Mesendoderm (in vitro differentiated cells): ENCODE measurements at regions not wholly inside any gene's neighbourhood (a gene's known extent, or its start where the extent isn't known, plus 50 kb on each side); places are given as distances from the start of the nearest gene placed in this dataset.
A peak's percentile ranks its signal among the peaks of the same experiment; 100 is the strongest.

Experiments
- DNase-seq: peaks from one replicate; pipeline ENCODE4 v3.0.0; 2013
- H2AK5ac ChIP-seq: 2 replicates; pipeline ENCODE4 v1.6.1; 2013; ENCODE audit warnings: low read length, inconsistent platforms
- H2BK120ac ChIP-seq: 2 replicates; pipeline ENCODE4 v1.6.1; 2013; ENCODE audit warnings: low read depth, mild to moderate bottlenecking, low read length, moderate library complexity, mixed read lengths
- H2BK15ac ChIP-seq: replicated peaks from 2 replicates; pipeline ENCODE4 v1.6.1; 2013; ENCODE audit warnings: low read depth, mild to moderate bottlenecking, moderate library complexity
- H2BK5ac ChIP-seq: 2 replicates; pipeline ENCODE4 v1.6.1; 2013; ENCODE audit warnings: low read length, inconsistent platforms
- H3K18ac ChIP-seq: 2 replicates; pipeline ENCODE4 v1.6.1; 2013; ENCODE audit warnings: mild to moderate bottlenecking, low read length, mixed read lengths
- H3K23ac ChIP-seq: one replicate; pipeline ENCODE4 v1.6.1; 2013; ENCODE audit warnings: low read length
- H3K27ac ChIP-seq: 2 replicates; pipeline ENCODE4 v1.5.1; 2013; ENCODE audit warnings: low read depth, mild to moderate bottlenecking, inconsistent platforms, low read length, moderate library complexity
- H3K27me3 ChIP-seq: 2 replicates; pipeline ENCODE4 v1.6.1; 2013; ENCODE audit warnings: low read length, control low read depth, mild to moderate bottlenecking, inconsistent platforms; ENCODE audit not compliant: insufficient read depth, poor library complexity
- H3K36me3 ChIP-seq: 2 replicates; pipeline ENCODE4 v1.6.1; 2013; ENCODE audit warnings: low read length, inconsistent platforms; ENCODE audit not compliant: control insufficient read depth, insufficient read depth
- H3K4ac ChIP-seq: one replicate; pipeline ENCODE4 v1.6.1; 2013; ENCODE audit warnings: low read depth, mild to moderate bottlenecking, low read length, moderate library complexity
- H3K4me1 ChIP-seq: 2 replicates; pipeline ENCODE4 v1.6.1; 2013; ENCODE audit warnings: low read depth, low read length, inconsistent platforms; ENCODE audit not compliant: control insufficient read depth
- H3K4me2 ChIP-seq: 2 replicates; pipeline ENCODE4 v1.6.1; 2013; ENCODE audit warnings: low read length
- H3K4me3 ChIP-seq: 2 replicates; pipeline ENCODE4 v1.5.1; 2013; ENCODE audit warnings: mild to moderate bottlenecking, low read length
- H3K56ac ChIP-seq: one replicate; pipeline ENCODE4 v1.6.1; 2013; ENCODE audit warnings: low read length
- H3K79me1 ChIP-seq: 2 replicates; pipeline ENCODE4 v1.6.1; 2013; ENCODE audit warnings: low read length, inconsistent platforms
- H3K79me2 ChIP-seq: 2 replicates; pipeline ENCODE4 v1.6.1; 2013; ENCODE audit warnings: mild to moderate bottlenecking, low read length; ENCODE audit not compliant: control insufficient read depth, insufficient read depth
- H3K9ac ChIP-seq: 2 replicates; pipeline ENCODE4 v1.6.1; 2013; ENCODE audit warnings: low read length, inconsistent platforms
- H4K5ac ChIP-seq: one replicate; pipeline ENCODE4 v1.6.1; 2013; ENCODE audit warnings: low read length
- H4K8ac ChIP-seq: one replicate; pipeline ENCODE4 v1.6.1; 2013; ENCODE audit warnings: low read depth, mild to moderate bottlenecking, control low read depth, low read length, moderate library complexity
- WGBS: extraction: QIAGEN DNeasy Blood & Tissue Kit; methylation state at CpG from one replicate; pipeline ENCODE4 v1.1.7; 2013; ENCODE audit warnings: low lambda C conversion rate, missing lambda C conversion rate; ENCODE audit not compliant: insufficient coverage; ENCODE audit errors: extremely low coverage; 5-methylcytosine and 5-hydroxymethylcytosine counted together

DNA sequence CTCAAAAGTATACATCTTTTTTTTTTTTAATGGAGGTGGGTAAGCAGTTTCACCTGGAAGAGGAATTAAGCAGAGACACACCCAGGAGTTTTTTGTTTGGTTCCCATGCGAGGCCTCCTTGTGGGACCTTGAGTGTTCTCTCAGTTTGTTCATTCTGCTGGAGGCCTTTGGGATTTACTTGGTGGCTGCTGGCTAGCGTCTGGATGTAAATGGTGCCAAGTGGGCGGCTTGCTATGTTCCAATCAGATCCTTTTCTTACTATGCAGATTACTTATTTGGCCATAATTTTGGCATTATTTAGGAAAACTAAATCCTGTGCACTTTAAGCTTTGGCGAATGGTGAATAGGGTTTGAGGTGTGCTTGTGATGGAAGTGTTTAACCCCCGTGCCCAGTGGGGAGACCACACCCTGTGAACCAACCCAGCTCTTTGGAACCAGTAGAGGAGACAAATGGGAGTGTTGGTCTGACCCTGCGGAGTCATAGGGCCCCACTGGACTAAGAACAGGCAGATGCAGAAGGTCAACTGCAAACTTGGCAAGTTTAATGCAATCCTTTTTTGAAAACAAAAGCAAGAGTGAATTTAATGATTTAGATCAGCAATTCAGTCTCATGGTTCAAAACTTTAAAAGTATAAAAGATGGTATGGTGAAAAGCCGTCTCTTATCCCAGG lies 79.4 kb downstream of the EBLN2 start:
- Histone ChIP-seq H3K27ac (no peak overlapping the region), H3K36me3 (no peaks in the 10 kb centered on the region), H3K23ac (no peak overlapping the region), H3K79me1 (no peaks in the 10 kb centered on the region), H4K5ac (no peak overlapping the region), H2BK120ac (no peak overlapping the region), H3K4me3 (no peak overlapping the region), H3K9ac (no peak overlapping the region), H4K8ac (no peak overlapping the region), H3K27me3 (no peaks in the 10 kb centered on the region), H3K79me2 (no peaks in the 10 kb centered on the region), H3K4me2 (no peak overlapping the region), H2BK15ac (no peak overlapping the region), H2AK5ac (no peak overlapping the region), H3K4me1 (no peaks in the 10 kb centered on the region), H3K18ac (no peak overlapping the region), H3K56ac (no peak overlapping the region), H3K4ac (no peak overlapping the region), H2BK5ac (no peak overlapping the region)
- no CpG with 5 or more reads among the region's 7 CpGs for WGBS
- no peak for DNase-seq

DNA sequence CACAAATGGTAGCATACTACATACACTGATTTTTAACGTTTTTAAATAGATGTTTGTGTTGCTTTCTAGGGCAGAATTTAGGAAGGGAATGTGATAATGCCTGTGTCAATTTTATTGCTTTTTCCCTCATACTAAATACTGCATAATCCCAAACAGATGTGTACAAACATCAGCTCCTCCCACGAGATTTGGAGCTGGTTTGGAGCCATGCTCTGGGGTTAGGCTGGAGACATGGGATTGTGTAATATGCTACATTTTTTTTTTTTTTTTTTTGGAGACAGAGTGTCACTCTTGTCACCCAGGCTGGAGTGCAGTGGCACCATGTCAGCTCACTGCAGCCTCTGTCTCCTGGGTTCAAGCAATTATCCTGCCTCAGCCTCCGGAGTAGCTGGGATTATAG lies 80.1 kb downstream of the EBLN2 start:
- no peak overlapping the region for H3K56ac ChIP-seq
- no peak overlapping the region for H3K18ac ChIP-seq
- H3K4ac ChIP-seq, result no peak overlapping the region
- H2BK5ac ChIP-seq, result no peak overlapping the region
- H4K5ac ChIP-seq, result no peak overlapping the region
- no peak overlapping the region for H2AK5ac ChIP-seq
- DNase-seq, result no peak
- no peak overlapping the region for H3K4me2 ChIP-seq
- no peaks in the 10 kb centered on the region for H3K79me2 ChIP-seq
- no peak overlapping the region for H2BK120ac ChIP-seq
- no CpG with 5 or more reads among the region's 3 CpGs for WGBS
- no peaks in the 10 kb centered on the region for H3K4me1 ChIP-seq
- no peak overlapping the region for H3K4me3 ChIP-seq
- no peak overlapping the region for H4K8ac ChIP-seq
- no peaks in the 10 kb centered on the region for H3K36me3 ChIP-seq
- H3K23ac ChIP-seq, result no peak overlapping the region
- no peak overlapping the region for H2BK15ac ChIP-seq
- no peaks in the 10 kb centered on the region for H3K27me3 ChIP-seq
- H3K79me1 ChIP-seq, result no peaks in the 10 kb centered on the region
- no peak overlapping the region for H3K27ac ChIP-seq
- H3K9ac ChIP-seq, result no peak overlapping the region

DNA sequence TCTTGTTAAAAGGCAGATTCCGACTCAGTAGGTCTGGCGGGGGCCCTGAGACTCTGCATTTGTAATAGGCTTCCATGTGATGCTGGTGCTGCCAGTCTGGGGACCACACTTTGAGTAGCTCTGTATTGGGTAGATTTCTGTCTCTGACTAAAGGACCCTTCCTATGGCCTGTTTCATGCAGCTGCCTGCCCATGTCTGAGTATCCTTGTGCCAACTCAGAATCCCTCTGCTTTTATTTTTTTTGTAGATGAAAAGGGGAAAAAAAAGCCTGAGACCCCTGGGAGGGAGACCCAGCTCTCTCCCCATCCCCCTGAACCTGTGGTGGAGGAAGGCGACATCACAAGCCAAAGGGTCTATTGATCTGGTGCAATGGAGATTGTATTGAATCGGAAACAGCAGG lies 81.9 kb downstream of the EBLN2 start:
- WGBS, result no CpG with 5 or more reads among the region's 4 CpGs
- no peak overlapping the region for H3K23ac ChIP-seq
- no peaks in the 10 kb centered on the region for H3K27me3 ChIP-seq
- no peak for DNase-seq
- no peak overlapping the region for H3K4ac ChIP-seq
- no peak overlapping the region for H3K56ac ChIP-seq
- no peak overlapping the region for H3K27ac ChIP-seq
- H3K18ac ChIP-seq, result no peak overlapping the region
- no peaks in the 10 kb centered on the region for H3K79me1 ChIP-seq
- no peak overlapping the region for H3K4me3 ChIP-seq
- H4K5ac ChIP-seq, result no peak overlapping the region
- no peaks in the 10 kb centered on the region for H3K79me2 ChIP-seq
- H2AK5ac ChIP-seq, result no peak overlapping the region
- H3K4me2 ChIP-seq, result no peak overlapping the region
- H3K36me3 ChIP-seq, result no peaks in the 10 kb centered on the region
- no peak overlapping the region for H2BK120ac ChIP-seq
- H4K8ac ChIP-seq, result no peak overlapping the region
- no peak overlapping the region for H2BK15ac ChIP-seq
- H3K9ac ChIP-seq, result no peak overlapping the region
- H2BK5ac ChIP-seq, result no peak overlapping the region
- H3K4me1 ChIP-seq, result no peaks in the 10 kb centered on the region

DNA sequence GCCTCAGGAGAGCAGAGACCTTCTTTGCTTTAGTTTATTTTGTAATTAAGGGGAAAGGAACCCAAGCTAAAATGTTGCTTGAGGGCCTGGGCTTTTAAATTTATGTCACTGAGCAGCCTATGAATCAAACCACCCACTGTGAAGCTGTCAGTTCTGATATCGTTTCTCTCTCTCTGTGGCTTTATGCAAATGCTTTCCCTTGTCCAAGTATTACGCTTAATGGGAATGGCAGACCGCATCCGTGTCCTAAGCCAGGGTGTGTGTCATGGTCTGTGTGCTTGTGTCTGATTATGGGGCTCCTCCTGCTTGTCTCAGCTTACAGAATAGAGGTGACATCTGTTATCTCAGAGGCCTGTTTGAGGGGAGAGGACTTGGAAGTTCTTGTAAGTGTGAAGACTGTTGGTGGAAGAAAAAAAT lies 82.4 kb downstream of the EBLN2 start:
- Histone ChIP-seq H3K4me3 (no peak overlapping the region), H3K36me3 (no peaks in the 10 kb centered on the region), H4K8ac (no peak overlapping the region), H3K79me1 (no peaks in the 10 kb centered on the region), H4K5ac (no peak overlapping the region), H3K79me2 (no peaks in the 10 kb centered on the region), H2AK5ac (no peak overlapping the region), H3K23ac (peak overlapping the region; percentile 39), H3K27me3 (no peaks in the 10 kb centered on the region), H3K18ac (no peak overlapping the region), H2BK5ac (no peak overlapping the region), H3K9ac (no peak overlapping the region), H3K4ac (no peak overlapping the region), H3K4me2 (no peak overlapping the region), H3K56ac (no peak overlapping the region), H3K4me1 (no peaks in the 10 kb centered on the region), H2BK15ac (no peak overlapping the region), H2BK120ac (no peak overlapping the region), H3K27ac (no peak overlapping the region)
- no CpG with 5 or more reads among the region's 4 CpGs for WGBS
- no peak for DNase-seq

DNA sequence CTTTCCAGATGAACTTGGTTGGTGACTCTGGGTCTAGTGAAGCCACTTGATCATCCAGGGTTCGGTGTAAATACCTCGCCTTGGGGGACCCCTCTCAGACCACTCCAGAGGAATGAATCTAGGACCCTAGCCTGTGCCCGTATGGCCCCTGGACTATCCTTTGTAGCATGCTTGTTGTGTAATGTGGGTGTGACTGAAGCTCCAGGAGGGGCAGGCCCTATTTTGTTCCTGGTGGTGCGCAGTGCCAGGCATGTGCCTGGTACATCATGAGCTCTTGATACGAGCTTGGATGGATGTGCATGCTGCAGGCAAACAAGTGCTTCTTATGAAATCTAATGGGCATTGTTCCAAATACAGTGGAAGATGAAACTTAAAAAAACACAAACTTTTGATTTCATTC lies 82.8 kb downstream of the EBLN2 start:
- no CpG with 5 or more reads among the region's 5 CpGs for WGBS
- Histone ChIP-seq H2BK120ac (no peak overlapping the region), H3K4me2 (no peak overlapping the region), H4K8ac (no peak overlapping the region), H3K27me3 (no peaks in the 10 kb centered on the region), H3K27ac (no peak overlapping the region), H3K4me1 (no peaks in the 10 kb centered on the region), H2BK15ac (no peak overlapping the region), H3K23ac (no peak overlapping the region), H3K4me3 (no peak overlapping the region), H3K79me1 (no peaks in the 10 kb centered on the region), H2BK5ac (no peak overlapping the region), H3K36me3 (no peaks in the 10 kb centered on the region), H3K79me2 (no peaks in the 10 kb centered on the region), H3K56ac (no peak overlapping the region), H2AK5ac (no peak overlapping the region), H3K18ac (no peak overlapping the region), H4K5ac (no peak overlapping the region), H3K9ac (no peak overlapping the region), H3K4ac (no peak overlapping the region)
- DNase-seq, result no peak

DNA sequence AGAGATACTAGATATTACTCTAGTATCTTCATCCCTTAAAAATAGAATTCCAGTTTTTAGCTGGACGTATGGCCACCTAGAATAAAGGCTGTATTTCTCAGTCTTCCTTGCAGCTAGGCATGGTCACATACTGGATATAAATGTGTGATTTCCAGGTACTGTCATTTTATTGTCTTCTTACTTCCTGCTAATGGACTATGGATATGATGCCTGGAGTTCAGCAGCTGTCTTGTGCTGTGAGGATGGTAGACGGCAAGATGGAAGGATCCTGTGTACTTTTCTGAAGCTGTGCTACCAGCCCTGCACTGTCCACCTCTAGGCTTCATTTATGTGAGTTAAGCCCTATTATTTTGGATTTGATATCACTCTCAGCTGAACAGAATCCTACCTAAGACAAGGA lies 83.4 kb downstream of the EBLN2 start:
- Histone ChIP-seq H3K4me2 (no peak overlapping the region), H3K18ac (no peak overlapping the region), H2AK5ac (no peak overlapping the region), H3K27me3 (no peaks in the 10 kb centered on the region), H3K4me3 (no peak overlapping the region), H3K4me1 (no peaks in the 10 kb centered on the region), H3K79me2 (no peaks in the 10 kb centered on the region), H4K5ac (no peak overlapping the region), H3K27ac (no peak overlapping the region), H3K9ac (no peak overlapping the region), H3K4ac (no peak overlapping the region), H2BK15ac (no peak overlapping the region), H3K23ac (no peak overlapping the region), H4K8ac (no peak overlapping the region), H2BK120ac (no peak overlapping the region), H2BK5ac (no peak overlapping the region), H3K36me3 (no peaks in the 10 kb centered on the region), H3K56ac (no peak overlapping the region), H3K79me1 (no peaks in the 10 kb centered on the region)
- no CpG with 5 or more reads among the region's 2 CpGs for WGBS
- DNase-seq, result no peak
